Psoas muscle (tissue), 7 donors: ENCODE measurements at regions not wholly inside any gene's neighbourhood (a gene's known extent, or its start where the extent isn't known, plus 50 kb on each side); places are given as distances from the start of the nearest gene placed in this dataset.

ENCODE experiments used
- ATAC-seq, 4 donors: fragments of 200-7000 bp; cut with Tn5 transposase; one replicate each; pipeline ENCODE4 v1.9.1; 2020; ENCODE audit warnings: moderate library complexity in 3 of 4, mild to moderate bottlenecking in 2 of 4
- DNase-seq, 2 donors: peaks; one replicate each; pipeline ENCODE4 v3.0.0-alpha.2; 2020
- H3K27ac ChIP-seq: fragments of 200-600 bp; one replicate; pipeline ENCODE4 v1.8.0; 2022
- H3K27me3 ChIP-seq, 3 donors: fragments of 200-600 bp in 1 of 3; one replicate each; pipeline versions ENCODE4 v1.6.1 to v1.8.0; 2013 to 2022; ENCODE audit warnings: low read length in 2 of 3, mild to moderate bottlenecking in 2 of 3, moderate library complexity in 1 of 3; ENCODE audit not compliant: insufficient read depth in 3 of 3
- H3K36me3 ChIP-seq, 2 donors: fragments of 200-600 bp in 1 of 2; one replicate each; pipeline versions ENCODE4 v1.6.1 to v1.8.0; 2013 to 2022; ENCODE audit warnings: low read depth in 1 of 2, mild to moderate bottlenecking in 1 of 2, moderate library complexity in 1 of 2; ENCODE audit not compliant: insufficient read depth in 1 of 2
- H3K4me1 ChIP-seq: fragments of 200-600 bp; one replicate; pipeline ENCODE4 v1.8.0; 2022
- H3K4me3 ChIP-seq: fragments of 200-600 bp; one replicate; pipeline ENCODE4 v1.8.0; 2022; ENCODE audit warnings: mild to moderate bottlenecking
- H3K9me3 ChIP-seq: fragments of 200-600 bp; one replicate; pipeline ENCODE4 v1.8.0; 2022
- WGBS, 3 donors: extraction: QIAGEN DNeasy Blood & Tissue Kit; methylation state at CpG; one replicate each; pipeline versions ENCODE4 v1.1.6 to v1.1.7; 2013; 5-methylcytosine and 5-hydroxymethylcytosine counted together
- intact Hi-C, 2 donors: fragments of 100-400 bp; cut with DNase I; formaldehyde crosslinking; loops; one replicate each; pipeline versions ENCODE4 v1.11.0 to v1.14.2; 2022
- TF ChIP-seq, protein P1 (sequence below): fragments of 200-600 bp; IDR thresholded peaks from one replicate; pipeline ENCODE4 v1.8.0; 2022; ENCODE audit warnings: antibody characterized with exemption
- donor health status: healthy with polysubstance abuse.
- donor health status: DM: no; HTN: no; CAD: no; lungs with moderate emphysema.
- donor health status: Bipolar disorder and iron deficiency.
- donor health status: healthy.
- donor health status: DM: yes; HTN: yes; CAD: no.
- donor health status: DM: no; HTN: no; CAD: no.
- donor health status: DM: yes; HTN: yes; CAD: no.

DNA sequence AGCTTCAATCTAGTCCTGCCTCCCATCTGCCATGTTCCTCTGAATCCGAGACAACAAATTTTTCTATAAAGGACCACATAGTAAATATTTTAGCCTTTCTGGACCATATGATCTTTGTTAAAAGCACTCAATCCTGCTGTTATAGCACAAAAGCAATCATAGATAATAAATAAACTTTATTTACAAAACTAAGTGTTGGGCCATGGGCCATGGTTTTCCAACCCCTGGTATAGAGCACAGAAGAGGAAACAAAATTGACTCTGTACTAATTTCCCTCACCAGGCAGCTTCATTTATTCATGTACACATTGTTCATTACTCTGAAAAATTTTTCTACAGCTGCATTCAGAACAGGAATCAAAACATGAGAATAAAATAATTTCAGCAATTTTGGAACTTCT is 288.9 kb downstream of the AGTPBP1 start:
- Histone ChIP-seq H3K4me1 (no peaks in the 10 kb centered on the region), H3K4me3 (no peak overlapping the region), H3K36me3 (no peaks in the 10 kb centered on the region), H3K27ac (no peak overlapping the region), H3K9me3 (no peaks in the 10 kb centered on the region), H3K27me3 (no peaks in the 10 kb centered on the region)
- no peak for ATAC-seq
- WGBS, 3 donors: 0 to 59% (median 50%) methylated on average over 1 of the region's 1 CpG
- intact Hi-C loops: no loop called here
- TF ChIP-seq, protein P1, sequence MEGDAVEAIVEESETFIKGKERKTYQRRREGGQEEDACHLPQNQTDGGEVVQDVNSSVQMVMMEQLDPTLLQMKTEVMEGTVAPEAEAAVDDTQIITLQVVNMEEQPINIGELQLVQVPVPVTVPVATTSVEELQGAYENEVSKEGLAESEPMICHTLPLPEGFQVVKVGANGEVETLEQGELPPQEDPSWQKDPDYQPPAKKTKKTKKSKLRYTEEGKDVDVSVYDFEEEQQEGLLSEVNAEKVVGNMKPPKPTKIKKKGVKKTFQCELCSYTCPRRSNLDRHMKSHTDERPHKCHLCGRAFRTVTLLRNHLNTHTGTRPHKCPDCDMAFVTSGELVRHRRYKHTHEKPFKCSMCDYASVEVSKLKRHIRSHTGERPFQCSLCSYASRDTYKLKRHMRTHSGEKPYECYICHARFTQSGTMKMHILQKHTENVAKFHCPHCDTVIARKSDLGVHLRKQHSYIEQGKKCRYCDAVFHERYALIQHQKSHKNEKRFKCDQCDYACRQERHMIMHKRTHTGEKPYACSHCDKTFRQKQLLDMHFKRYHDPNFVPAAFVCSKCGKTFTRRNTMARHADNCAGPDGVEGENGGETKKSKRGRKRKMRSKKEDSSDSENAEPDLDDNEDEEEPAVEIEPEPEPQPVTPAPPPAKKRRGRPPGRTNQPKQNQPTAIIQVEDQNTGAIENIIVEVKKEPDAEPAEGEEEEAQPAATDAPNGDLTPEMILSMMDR: no peak
- DNase-seq: no peak

DNA sequence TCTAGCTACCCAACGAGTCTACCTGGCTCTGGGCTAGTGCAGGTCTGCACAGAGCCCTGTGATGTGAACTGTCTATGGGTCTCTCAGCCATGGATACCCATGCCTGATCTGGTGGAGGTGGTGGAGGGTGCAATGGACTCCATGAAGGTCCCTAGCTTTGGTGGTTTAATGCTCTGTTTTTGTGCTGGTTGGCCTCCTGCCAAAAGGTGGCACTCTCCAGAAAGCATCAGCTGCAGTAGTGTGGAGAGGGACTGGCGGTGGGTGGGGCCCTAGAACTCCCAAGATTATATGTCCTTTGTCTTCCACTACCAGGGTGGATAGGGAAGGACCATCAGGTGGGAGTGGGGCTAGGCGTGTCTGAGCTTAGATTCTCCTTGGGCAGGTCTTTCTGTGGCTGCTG is 290.1 kb downstream of the AGTPBP1 start:
- 89 to 92% (median 90%) methylated on average over 3 of the region's 3 CpGs for WGBS, 3 donors
- DNase-seq: no peak
- no peaks in the 10 kb centered on the region for H3K36me3 ChIP-seq
- H3K4me1 ChIP-seq: no peaks in the 10 kb centered on the region
- ATAC-seq: no peak
- no peaks in the 10 kb centered on the region for H3K27me3 ChIP-seq
- intact Hi-C loops: no loop called here
- TF ChIP-seq, protein P1: no peak
- no peaks in the 10 kb centered on the region for H3K9me3 ChIP-seq
- no peak overlapping the region for H3K4me3 ChIP-seq
- H3K27ac ChIP-seq: no peak overlapping the region

DNA sequence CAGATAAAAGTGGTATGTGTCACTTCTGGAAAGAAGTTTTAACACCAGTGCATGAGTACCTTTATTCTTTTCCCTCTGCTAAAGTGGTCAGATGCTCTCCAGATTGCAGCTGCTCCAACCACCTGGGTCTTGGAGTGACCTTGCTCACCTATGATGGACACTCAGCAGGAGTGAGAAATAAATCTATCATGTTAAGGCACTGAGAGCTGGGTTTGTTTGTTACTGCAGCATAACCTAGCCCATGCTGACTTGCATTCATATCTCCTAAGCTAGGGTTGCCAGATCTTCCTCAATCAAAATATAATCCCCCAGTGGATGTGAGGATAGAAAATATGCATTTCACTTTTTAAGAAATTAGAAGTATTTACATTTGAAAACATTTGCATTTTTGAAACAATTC is 295.9 kb downstream of the AGTPBP1 start:
- no peak for ATAC-seq
- Histone ChIP-seq H3K27me3 (no peaks in the 10 kb centered on the region), H3K27ac (no peak overlapping the region), H3K9me3 (no peaks in the 10 kb centered on the region), H3K36me3 (no peaks in the 10 kb centered on the region), H3K4me1 (no peaks in the 10 kb centered on the region), H3K4me3 (no peak overlapping the region)
- intact Hi-C loops: no loop called here
- TF ChIP-seq, protein P1: no peak
- no peak for DNase-seq

DNA sequence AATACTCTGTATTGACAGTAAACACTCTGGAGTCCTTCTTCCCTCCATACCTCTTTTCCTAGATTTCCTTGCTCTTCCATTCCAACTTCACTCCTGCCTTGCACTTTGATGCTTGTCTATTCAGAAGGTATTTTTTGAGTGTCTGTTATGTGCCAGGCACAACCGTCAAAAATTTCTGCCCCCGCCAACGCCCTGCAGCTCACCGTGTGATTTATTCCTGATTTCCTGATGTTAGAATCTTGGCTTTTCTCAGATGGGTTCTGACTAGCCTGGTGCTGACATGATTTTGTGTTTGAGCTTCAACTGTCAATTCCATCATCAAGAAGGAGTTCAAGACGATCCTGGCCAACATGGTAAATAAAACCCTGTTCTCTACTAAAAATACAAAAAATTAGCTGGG is 297.5 kb downstream of the AGTPBP1 start:
- DNase-seq (no peak), ATAC-seq (no peak)
- no peak overlapping the region for H3K4me3 ChIP-seq
- no peaks in the 10 kb centered on the region for H3K27me3 ChIP-seq
- H3K4me1 ChIP-seq: no peaks in the 10 kb centered on the region
- intact Hi-C loops: no loop called here
- no peaks in the 10 kb centered on the region for H3K9me3 ChIP-seq
- TF ChIP-seq, protein P1: no peak
- 73 to 78% (median 74%) methylated on average over 5 of the region's 5 CpGs for WGBS, 3 donors
- no peaks in the 10 kb centered on the region for H3K36me3 ChIP-seq
- no peak overlapping the region for H3K27ac ChIP-seq

DNA sequence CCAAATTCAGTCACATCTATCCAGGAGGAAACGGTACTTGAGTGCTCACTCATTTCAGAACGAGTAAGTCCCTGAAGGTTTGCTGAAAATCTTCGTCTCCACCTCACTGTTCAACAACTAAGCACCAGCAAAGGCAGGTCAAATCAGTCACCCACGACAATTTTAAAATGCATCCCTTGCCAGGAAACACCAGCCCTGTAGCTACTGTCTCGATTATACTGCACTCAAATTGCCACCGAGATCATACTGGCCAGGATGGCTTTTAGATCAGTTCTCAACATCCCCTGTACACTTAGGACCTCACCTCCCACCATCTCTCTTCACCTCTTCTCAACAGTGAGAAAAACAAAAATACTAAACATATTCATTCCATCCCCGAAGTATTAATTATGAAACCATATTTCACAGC is 298.6 kb downstream of the AGTPBP1 start:
- 46 to 52% (median 49%) methylated on average over 7 of the region's 7 CpGs for WGBS, 3 donors
- no peaks in the 10 kb centered on the region for H3K27me3 ChIP-seq
- H3K9me3 ChIP-seq: no peaks in the 10 kb centered on the region
- TF ChIP-seq, protein P1: no peak
- H3K4me3 ChIP-seq: no peak overlapping the region
- DNase-seq (no peak), ATAC-seq (no peak)
- H3K4me1 ChIP-seq: no peaks in the 10 kb centered on the region
- intact Hi-C loops: no loop called here
- no peak overlapping the region for H3K27ac ChIP-seq
- H3K36me3 ChIP-seq: no peaks in the 10 kb centered on the region
